Activated naive CD4-positive, alpha-beta T cell treated with anti-CD3 and anti-CD28 coated beads for 36 hours (primary cell): ENCODE measurements at regions not wholly inside any gene's neighbourhood (a gene's known extent, or its start where the extent isn't known, plus 50 kb on each side); places are given as distances from the start of the nearest gene placed in this dataset.

Experiments
- CTCF ChIA-PET: fragments of 350-600 bp; sonication (Branson Sonifier 250); formaldehyde crosslinking; loops from one replicate; lab custom pipeline; 2021; ENCODE audit warnings: antibody characterized with exemption; lab: Charles Lee
- DNase-seq: peaks from one replicate; pipeline ENCODE4 v3.0.0-alpha.2; 2020
- H3K27ac Mint-ChIP-seq: one replicate; pipeline ENCODE4 v1.8.0; 2021; ENCODE audit warnings: mild to moderate bottlenecking, mixed read lengths
- H3K27me3 Mint-ChIP-seq: one replicate; pipeline ENCODE4 v1.8.0; 2021; ENCODE audit warnings: low read depth, mixed read lengths
- H3K36me3 Mint-ChIP-seq: one replicate; pipeline ENCODE4 v1.8.0; 2021; ENCODE audit warnings: low read depth, mixed read lengths
- H3K4me1 Mint-ChIP-seq: one replicate; pipeline ENCODE4 v1.8.0; 2021; ENCODE audit warnings: low read depth, mixed read lengths
- H3K4me3 Mint-ChIP-seq: one replicate; pipeline ENCODE4 v1.8.0; 2021; ENCODE audit warnings: mild to moderate bottlenecking, moderate library complexity, mixed read lengths
- H3K9me3 Mint-ChIP-seq: one replicate; pipeline ENCODE4 v1.8.0; 2021; ENCODE audit warnings: mixed read lengths
- intact Hi-C: fragments of 100-400 bp; cut with micrococcal nuclease; formaldehyde crosslinking; loops from one replicate; pipeline ENCODE4 v1.15.1; 2023

DNA sequence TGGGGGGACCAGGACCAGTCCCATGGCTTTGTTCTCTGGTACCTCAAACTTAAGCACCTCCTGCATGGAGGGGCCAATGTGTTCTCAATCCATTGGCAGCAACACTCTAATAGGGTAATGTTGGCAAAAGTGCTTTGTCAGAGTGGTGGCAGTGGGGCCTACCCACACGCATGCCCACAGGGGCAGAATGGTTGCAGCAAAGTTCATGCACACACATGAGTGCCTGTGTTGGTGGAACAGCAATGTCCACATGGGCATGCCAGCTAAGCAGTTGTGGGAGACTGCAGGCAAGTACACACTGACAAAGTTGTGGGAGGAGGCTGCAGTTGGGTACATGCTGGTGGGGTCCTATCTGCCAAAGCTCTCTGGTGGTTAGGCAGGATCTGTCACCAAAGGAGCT lies 645.2 kb downstream of the ZNF385D start:
- H3K9me3 Mint-ChIP-seq = peaks cover 23% of the 10 kb centered on the region
- no peak overlapping the region for H3K4me3 Mint-ChIP-seq
- DNase-seq = no peak
- H3K27me3 Mint-ChIP-seq = no peaks in the 10 kb centered on the region
- CTCF ChIA-PET = no interaction called here
- intact Hi-C loops = no loop called here
- no peak overlapping the region for H3K27ac Mint-ChIP-seq
- H3K36me3 Mint-ChIP-seq = no peaks in the 10 kb centered on the region
- H3K4me1 Mint-ChIP-seq = no peaks in the 10 kb centered on the region

DNA sequence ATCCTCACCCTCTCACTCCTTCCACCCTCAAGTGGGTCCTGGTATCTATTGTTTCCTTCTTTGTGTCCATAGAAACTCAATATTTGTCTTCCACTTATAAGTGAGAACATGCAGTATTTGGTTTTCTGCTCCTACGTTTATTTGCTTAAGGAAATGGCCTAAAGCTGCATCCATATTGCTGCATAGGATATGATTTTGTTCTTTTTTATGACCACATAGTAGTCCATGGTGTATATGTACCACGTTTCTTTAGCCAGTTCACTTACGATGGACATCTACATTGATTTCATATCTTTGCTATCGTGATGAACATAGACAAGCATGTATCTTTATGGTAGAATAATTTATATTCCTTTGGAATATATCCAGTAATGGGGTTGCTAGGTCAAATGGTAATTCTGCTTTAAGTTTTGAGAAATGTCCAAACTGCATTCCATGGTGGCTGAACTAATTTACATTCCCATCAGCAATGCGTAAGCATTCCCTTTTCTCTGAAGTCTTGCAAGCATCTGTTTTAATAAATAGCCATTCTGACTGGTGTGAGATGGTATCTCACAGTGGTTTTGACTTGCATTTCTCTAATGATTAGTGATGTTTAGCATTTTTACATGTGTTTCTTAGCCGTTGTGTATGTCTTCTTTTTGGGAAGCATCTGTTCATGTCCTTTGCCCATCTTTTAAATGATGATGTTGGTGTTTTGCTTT lies 650.2 kb downstream of the ZNF385D start:
- H3K27me3 Mint-ChIP-seq = no peaks in the 10 kb centered on the region
- H3K36me3 Mint-ChIP-seq = no peaks in the 10 kb centered on the region
- DNase-seq = no peak
- CTCF ChIA-PET = no interaction called here
- H3K9me3 Mint-ChIP-seq = peaks cover 20% of the 10 kb centered on the region
- no peaks in the 10 kb centered on the region for H3K4me1 Mint-ChIP-seq
- no peak overlapping the region for H3K4me3 Mint-ChIP-seq
- no peak overlapping the region for H3K27ac Mint-ChIP-seq
- intact Hi-C loops = no loop called here

DNA sequence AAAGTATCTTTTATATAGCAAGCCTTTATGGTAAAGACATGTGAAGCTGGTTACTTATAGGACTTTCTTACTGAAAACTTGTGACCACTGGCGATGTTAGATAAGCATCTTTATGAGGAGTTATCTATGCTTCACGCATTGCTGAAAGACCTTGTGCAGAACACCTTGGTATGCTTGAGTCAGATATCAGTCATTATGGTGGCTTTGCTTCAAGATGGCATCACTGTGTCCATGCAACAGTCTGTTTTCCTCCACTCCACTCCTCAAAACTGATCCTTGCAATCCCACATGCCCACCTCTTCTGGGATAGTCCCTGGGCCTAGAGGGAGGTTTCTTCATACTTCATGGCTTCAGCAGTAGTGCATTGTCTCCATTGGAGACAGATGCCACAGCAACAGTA lies 656.3 kb downstream of the ZNF385D start:
- no peak overlapping the region for H3K27ac Mint-ChIP-seq
- intact Hi-C loops = no loop called here
- CTCF ChIA-PET = no interaction called here
- H3K4me3 Mint-ChIP-seq = no peak overlapping the region
- H3K27me3 Mint-ChIP-seq = no peaks in the 10 kb centered on the region
- H3K9me3 Mint-ChIP-seq = peaks cover 2% of the 10 kb centered on the region
- peaks cover 1% of the 10 kb centered on the region for H3K36me3 Mint-ChIP-seq
- H3K4me1 Mint-ChIP-seq = no peaks in the 10 kb centered on the region
- no peak for DNase-seq

DNA sequence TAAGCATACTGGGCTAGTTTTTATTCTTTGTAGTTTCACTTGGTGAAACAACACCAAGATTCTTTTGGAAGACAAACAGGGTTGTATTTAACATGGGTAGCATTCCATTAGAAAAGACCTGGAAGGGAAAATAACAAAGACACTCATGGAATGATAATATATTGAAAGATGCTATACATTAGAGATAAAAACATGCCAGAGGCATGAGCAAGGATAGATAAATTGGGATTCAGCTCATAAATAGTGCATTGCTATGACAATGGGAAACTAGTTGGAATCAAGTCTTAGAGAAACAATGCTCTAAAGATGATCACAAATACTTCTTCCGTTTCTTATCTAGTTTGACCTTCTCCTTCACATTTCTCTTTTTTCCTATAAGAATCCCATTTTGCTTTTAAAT lies 677.4 kb downstream of the ZNF385D start:
- Mint-ChIP-seq H3K27ac (no peak overlapping the region), H3K4me1 (no peaks in the 10 kb centered on the region), H3K9me3 (peaks cover 7% of the 10 kb centered on the region), H3K36me3 (no peaks in the 10 kb centered on the region), H3K27me3 (no peaks in the 10 kb centered on the region), H3K4me3 (no peak overlapping the region)
- intact Hi-C loops = no loop called here
- DNase-seq = no peak
- CTCF ChIA-PET = no interaction called here

DNA sequence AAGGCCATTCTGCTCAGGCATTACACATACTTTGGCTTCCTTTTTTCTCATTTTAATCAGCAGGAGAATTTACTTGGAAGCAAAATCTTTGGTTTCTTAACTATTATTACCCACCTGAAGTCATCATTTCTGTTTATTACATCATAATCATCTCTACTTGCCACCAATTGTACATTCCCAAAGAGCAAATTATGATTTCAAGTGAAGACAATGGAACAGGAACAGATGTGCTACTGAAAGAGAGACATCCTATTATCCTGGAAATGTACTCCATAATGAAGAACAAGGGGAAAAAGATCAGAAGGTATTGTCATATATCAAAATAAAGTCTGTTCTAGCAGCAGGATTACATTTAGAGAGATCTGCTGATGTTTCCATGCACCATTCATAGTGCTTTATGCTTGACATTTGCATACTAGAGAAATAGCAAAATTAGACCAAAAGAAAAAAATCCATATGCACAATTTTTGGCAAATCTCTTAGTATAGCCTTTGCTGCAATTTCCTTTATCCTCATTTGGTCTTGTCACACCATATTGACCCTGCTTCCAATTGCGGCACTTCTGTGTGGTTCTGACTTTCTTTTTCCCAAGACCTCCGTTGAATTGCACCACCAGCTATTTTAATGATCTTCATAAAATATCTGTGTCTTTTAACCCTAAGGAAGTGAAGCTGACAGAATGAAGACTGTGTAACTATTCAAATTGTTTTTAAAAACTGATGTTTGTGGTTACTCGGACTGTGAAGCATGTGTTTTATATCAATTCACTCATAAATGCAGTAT lies 683.8 kb downstream of the ZNF385D start:
- intact Hi-C loops = no loop called here
- no peak overlapping the region for H3K4me3 Mint-ChIP-seq
- no peaks in the 10 kb centered on the region for H3K4me1 Mint-ChIP-seq

DNA sequence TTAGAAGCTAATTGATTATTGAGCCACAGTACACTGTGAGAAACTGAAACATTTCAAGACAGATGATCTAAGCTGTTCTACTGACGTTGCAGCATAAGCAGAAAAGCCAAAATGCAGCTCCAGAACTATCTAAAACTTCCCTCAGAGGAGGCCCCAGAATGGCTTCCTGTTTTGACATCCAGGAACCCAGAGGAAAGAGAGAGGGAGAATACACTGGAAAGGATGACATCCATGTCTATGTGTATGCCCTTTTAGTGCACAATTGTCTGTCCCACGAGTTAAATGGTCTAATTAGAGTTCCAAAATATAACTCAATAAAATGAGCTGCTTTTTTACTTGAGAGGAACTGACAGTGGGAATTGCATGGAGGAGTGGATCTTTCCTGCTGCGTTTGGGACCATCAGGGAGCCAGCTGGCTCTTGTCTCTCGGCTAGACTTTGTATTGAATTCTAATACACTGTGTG lies 688.1 kb downstream of the ZNF385D start:
- no peaks in the 10 kb centered on the region for H3K36me3 Mint-ChIP-seq
- H3K9me3 Mint-ChIP-seq = peaks cover 2% of the 10 kb centered on the region
- H3K27me3 Mint-ChIP-seq = no peaks in the 10 kb centered on the region
- no peak overlapping the region for H3K4me3 Mint-ChIP-seq
- no peaks in the 10 kb centered on the region for H3K4me1 Mint-ChIP-seq
- intact Hi-C loops = no loop called here
- no peak overlapping the region for H3K27ac Mint-ChIP-seq
- CTCF ChIA-PET = no interaction called here
- DNase-seq = no peak

More for the DNA sequence above, 683.8 kb downstream of the ZNF385D start:
- Mint-ChIP-seq H3K36me3 (no peaks in the 10 kb centered on the region), H3K9me3 (peaks cover 11% of the 10 kb centered on the region), H3K27ac (no peak overlapping the region), H3K27me3 (no peaks in the 10 kb centered on the region)
- CTCF ChIA-PET = interaction anchor here (0.7 kb wide), 1 partner anchor 573 kb away, joined by 5 read pairs; no protein-coding TSS in a partner anchor
- DNase-seq = no peak

DNA sequence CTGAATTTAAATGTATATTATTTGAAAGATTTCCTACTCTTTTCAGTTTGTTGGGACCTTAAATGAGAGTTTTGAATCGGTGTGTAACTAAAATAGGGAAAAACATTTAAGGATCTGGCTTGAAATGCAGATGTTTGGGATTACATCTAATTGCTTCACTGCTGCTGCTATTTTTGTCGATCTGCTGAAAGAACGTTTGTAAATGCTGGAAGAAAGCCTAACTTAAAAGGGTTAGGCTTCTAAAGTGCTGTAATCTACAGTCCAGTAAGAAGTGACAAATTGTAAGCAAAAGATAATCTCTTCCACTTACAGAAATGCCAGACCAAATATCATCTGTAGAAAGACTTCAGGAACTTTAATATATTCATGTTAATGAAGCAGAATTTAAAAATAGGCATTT lies 691.6 kb downstream of the ZNF385D start:
- H3K27me3 Mint-ChIP-seq = no peaks in the 10 kb centered on the region
- CTCF ChIA-PET = no interaction called here
- H3K4me1 Mint-ChIP-seq = no peaks in the 10 kb centered on the region
- no peak overlapping the region for H3K4me3 Mint-ChIP-seq
- intact Hi-C loops = no loop called here
- no peak overlapping the region for H3K27ac Mint-ChIP-seq
- no peak for DNase-seq
- no peaks in the 10 kb centered on the region for H3K36me3 Mint-ChIP-seq
- H3K9me3 Mint-ChIP-seq = peaks cover 4% of the 10 kb centered on the region

DNA sequence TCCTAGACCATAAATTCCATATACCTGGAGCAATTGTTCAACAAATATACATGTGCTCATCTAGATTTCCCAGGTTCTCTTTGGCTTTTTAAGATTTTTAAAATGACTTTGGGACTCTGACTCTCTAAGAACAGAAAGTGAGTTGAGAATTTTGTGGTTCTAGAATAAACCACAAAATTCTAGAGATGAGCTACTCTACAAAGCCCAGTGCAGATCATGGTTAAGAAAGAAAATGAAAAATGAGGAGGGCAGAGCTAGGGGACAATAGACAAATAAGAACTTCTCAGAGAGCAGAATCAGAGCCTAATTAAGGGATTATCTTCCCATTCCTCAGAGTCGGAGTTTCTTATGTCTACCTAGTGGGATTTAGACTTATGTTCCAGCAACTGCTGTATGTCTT lies 694.7 kb downstream of the ZNF385D start:
- Mint-ChIP-seq H3K27ac (no peak overlapping the region), H3K4me3 (no peak overlapping the region), H3K9me3 (peaks cover 17% of the 10 kb centered on the region), H3K27me3 (no peaks in the 10 kb centered on the region), H3K4me1 (no peaks in the 10 kb centered on the region), H3K36me3 (no peaks in the 10 kb centered on the region)
- intact Hi-C loops = no loop called here
- no peak for DNase-seq
- CTCF ChIA-PET = no interaction called here

DNA sequence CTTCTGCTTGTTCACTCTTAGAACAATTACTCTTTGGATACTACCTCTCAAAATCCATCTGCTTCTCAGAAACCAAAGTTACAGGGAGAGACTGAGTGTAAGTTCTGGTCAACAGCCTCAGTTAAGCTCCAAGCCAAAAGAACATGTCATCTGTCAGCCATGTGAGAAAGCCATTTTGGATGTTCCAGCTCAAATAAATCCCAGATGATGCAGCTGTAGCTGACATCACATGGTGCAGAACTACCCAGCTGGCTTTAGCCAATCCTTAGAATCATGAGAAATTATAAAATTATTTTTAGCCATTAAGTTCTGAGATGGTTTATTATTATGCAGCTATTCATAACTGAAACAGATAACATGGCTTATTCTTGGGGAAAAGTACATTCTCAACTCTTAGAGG lies 696.0 kb downstream of the ZNF385D start:
- CTCF ChIA-PET = no interaction called here
- H3K9me3 Mint-ChIP-seq = peaks cover 19% of the 10 kb centered on the region
- no peaks in the 10 kb centered on the region for H3K4me1 Mint-ChIP-seq

DNA sequence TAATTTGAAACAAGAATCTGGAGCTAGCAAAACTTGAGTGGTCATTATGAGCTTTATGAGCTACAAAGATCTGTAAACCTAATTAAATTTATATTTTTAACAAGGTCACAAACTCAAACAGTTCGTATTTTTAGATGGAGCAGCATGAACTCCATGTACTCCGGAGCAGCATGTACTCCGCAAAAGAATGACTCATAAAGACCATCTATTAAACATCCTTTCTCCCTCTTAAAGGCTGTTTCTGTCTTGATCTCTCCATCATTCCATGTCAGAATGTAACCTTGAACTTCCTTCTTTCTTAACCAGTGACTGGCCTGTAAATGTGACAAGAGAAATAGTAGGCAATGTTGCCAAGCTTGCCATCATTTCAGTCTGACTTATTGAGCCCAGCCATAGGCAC lies 696.9 kb downstream of the ZNF385D start:
- H3K9me3 Mint-ChIP-seq = peaks cover 19% of the 10 kb centered on the region
- H3K4me1 Mint-ChIP-seq = no peaks in the 10 kb centered on the region
- no peak overlapping the region for H3K4me3 Mint-ChIP-seq
- H3K27me3 Mint-ChIP-seq = no peaks in the 10 kb centered on the region
- CTCF ChIA-PET = no interaction called here
- no peak overlapping the region for H3K27ac Mint-ChIP-seq
- DNase-seq = no peak
- no peaks in the 10 kb centered on the region for H3K36me3 Mint-ChIP-seq
- intact Hi-C loops = no loop called here

More for the DNA sequence above, 696.0 kb downstream of the ZNF385D start:
- no peak for DNase-seq
- Mint-ChIP-seq H3K36me3 (no peaks in the 10 kb centered on the region), H3K27me3 (no peaks in the 10 kb centered on the region), H3K27ac (no peak overlapping the region), H3K4me3 (no peak overlapping the region)
- intact Hi-C loops = no loop called here

DNA sequence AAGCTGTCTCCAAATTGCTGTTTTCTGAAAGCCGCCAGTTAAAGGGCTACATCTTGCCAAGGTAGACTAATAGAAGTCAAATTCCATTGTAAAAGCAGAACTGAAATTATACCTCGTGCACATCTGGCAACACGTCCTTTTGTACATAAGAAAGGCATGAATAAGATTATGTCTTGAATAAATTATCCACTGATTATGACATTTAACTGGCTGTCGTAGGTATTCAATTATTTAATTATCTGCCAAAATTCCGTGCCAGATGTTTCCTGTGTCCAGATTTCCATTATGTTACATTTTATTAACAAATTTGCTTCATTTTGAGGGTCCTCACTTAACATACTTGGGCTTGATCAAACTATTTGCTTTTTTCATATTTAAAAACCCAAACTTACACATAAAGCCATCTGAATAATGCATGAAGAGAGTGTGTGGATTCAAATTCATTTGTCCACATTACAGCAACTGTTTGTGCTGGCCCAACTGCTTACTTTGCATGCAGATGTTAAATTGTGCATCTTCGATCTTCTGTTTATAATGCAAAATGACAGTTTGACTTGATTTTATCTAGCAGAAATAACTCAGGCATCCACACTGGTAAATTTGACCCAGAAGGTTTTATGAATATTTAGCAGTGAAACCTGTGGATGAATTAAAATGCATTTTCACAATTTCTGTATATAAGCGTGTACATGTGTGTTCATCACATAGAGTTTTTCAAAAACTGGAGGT lies 701.5 kb downstream of the ZNF385D start:
- Mint-ChIP-seq H3K9me3 (peaks cover 17% of the 10 kb centered on the region), H3K36me3 (no peaks in the 10 kb centered on the region), H3K27me3 (no peaks in the 10 kb centered on the region), H3K4me3 (no peak overlapping the region), H3K27ac (no peak overlapping the region), H3K4me1 (no peaks in the 10 kb centered on the region)
- CTCF ChIA-PET = no interaction called here
- intact Hi-C loops = no loop called here
- no peak for DNase-seq

DNA sequence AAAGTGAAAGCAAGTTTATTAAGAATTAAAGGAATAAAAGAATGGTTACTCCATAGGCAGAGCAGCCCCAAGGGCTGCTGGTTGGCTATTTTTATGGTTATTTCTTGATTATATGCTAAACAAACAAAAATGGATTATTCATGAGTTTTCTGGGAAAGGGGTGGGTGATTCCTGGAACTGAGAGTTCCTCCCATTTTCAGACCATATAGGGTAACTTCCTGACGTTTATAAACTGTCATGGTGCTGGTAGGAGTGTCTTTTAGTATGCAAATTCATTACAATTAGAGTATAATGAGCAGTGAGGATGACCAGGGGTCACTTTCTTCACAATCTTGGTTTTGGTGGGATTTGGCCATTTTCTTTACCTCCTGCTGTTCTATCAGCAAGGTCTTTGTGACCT lies 707.9 kb downstream of the ZNF385D start:
- CTCF ChIA-PET = no interaction called here
- Mint-ChIP-seq H3K4me3 (no peak overlapping the region), H3K27ac (no peak overlapping the region), H3K36me3 (no peaks in the 10 kb centered on the region), H3K27me3 (no peaks in the 10 kb centered on the region), H3K4me1 (no peaks in the 10 kb centered on the region), H3K9me3 (peaks cover 2% of the 10 kb centered on the region)
- intact Hi-C loops = no loop called here
- DNase-seq = no peak
